HEK293 (cell line): ENCODE measurements at regions not wholly inside any gene's neighbourhood (a gene's known extent, or its start where the extent isn't known, plus 50 kb on each side); places are given as distances from the start of the nearest gene placed in this dataset.

Experiments used
- CTCF ChIA-PET: fragments of 350-600 bp; formaldehyde crosslinking; extraction: SDS; loops from one replicate; lab custom pipeline; 2021; ENCODE audit warnings: antibody characterized with exemption; lab: Yijun Ruan, JAX
- POLR2A ChIA-PET: fragments of 300-600 bp; formaldehyde crosslinking; extraction: SDS; loops from one replicate; lab custom pipeline; 2020; ENCODE audit warnings: antibody characterized with exemption, inconsistent platforms; lab: Yijun Ruan, JAX
- H3K27ac ChIP-seq: fragments of 200-500 bp; sonication (Bioruptor generic); 2 replicates; pipeline ENCODE4 v1.5.1; 2014; ENCODE audit warnings: low read depth, low read length, control low read depth, inconsistent platforms; ENCODE audit errors: extremely low read depth
- H3K36me3 ChIP-seq, 2 experiments: fragments of 200-500 bp in 1 of 2; sonication (Bioruptor generic) in 1 of 2; 1 replicate in 1 of 2; 2 replicates in 1 of 2; pipeline ENCODE4 v1.5.1; 2014 to 2017; ENCODE audit warnings: inconsistent platforms in 2 of 2, low read length in 2 of 2; ENCODE audit not compliant: control insufficient read depth in 2 of 2, insufficient read depth in 1 of 2
- H3K4me1 ChIP-seq: fragments of 200-500 bp; sonication (Bioruptor generic); 2 replicates; pipeline ENCODE4 v1.5.1; 2014; ENCODE audit warnings: mild to moderate bottlenecking, low read length, inconsistent platforms; ENCODE audit not compliant: control insufficient read depth, insufficient read depth
- H3K4me3 ChIP-seq: 2 replicates; pipeline ENCODE4 v1.5.1; 2011; ENCODE audit warnings: low read depth, mild to moderate bottlenecking, control low read depth, low read length, moderate library complexity
- H3K9me3 ChIP-seq: fragments of 200-500 bp; sonication (Bioruptor generic); 2 replicates; pipeline ENCODE4 v1.5.1; 2014; ENCODE audit warnings: low read depth, low read length, inconsistent platforms; ENCODE audit not compliant: control insufficient read depth, insufficient read depth
- CTCF ChIP-seq: fragments of 450-650 bp; formaldehyde crosslinking; IDR thresholded peaks from 2 replicates; pipeline ENCODE4 v1.5.1; 2016; ENCODE audit warnings: missing biosample characterization, missing genetic modification characterization
- GLIS2 ChIP-seq: fragments of 450-650 bp; formaldehyde crosslinking; IDR thresholded peaks from 2 replicates; pipeline ENCODE4 v1.5.1; 2016; ENCODE audit warnings: missing biosample characterization, missing genetic modification characterization
- HIC1 ChIP-seq: fragments of 450-650 bp; formaldehyde crosslinking; IDR thresholded peaks from 2 replicates; pipeline ENCODE4 v1.5.1; 2016; ENCODE audit warnings: missing biosample characterization, missing genetic modification characterization
- ZBTB8A ChIP-seq: fragments of 450-650 bp; formaldehyde crosslinking; IDR thresholded peaks from 2 replicates; pipeline ENCODE4 v1.5.1; 2016; ENCODE audit warnings: missing biosample characterization, missing genetic modification characterization
- ZFHX2 ChIP-seq: fragments of 450-650 bp; formaldehyde crosslinking; conservative IDR thresholded peaks from 2 replicates; pipeline ENCODE4 v1.5.1; 2016; ENCODE audit warnings: missing biosample characterization, missing genetic modification characterization
- ZNF121 ChIP-seq: fragments of 450-650 bp; formaldehyde crosslinking; IDR thresholded peaks from 2 replicates; pipeline ENCODE4 v1.5.1; 2016; ENCODE audit warnings: missing biosample characterization, missing genetic modification characterization
- ZNF148 ChIP-seq: fragments of 450-650 bp; formaldehyde crosslinking; IDR thresholded peaks from 2 replicates; pipeline ENCODE4 v1.5.0; 2017; ENCODE audit warnings: missing biosample characterization, missing genetic modification characterization, borderline replicate concordance
- ZNF19 ChIP-seq: fragments of 450-650 bp; formaldehyde crosslinking; IDR thresholded peaks from 2 replicates; pipeline ENCODE4; 2016; ENCODE audit warnings: missing biosample characterization, missing genetic modification characterization, low read depth
- ZNF221 ChIP-seq: fragments of 450-650 bp; formaldehyde crosslinking; IDR thresholded peaks from 2 replicates; pipeline ENCODE4 v1.5.1; 2017; ENCODE audit warnings: missing biosample characterization, missing genetic modification characterization, borderline replicate concordance
- ZNF239 ChIP-seq: fragments of 450-650 bp; formaldehyde crosslinking; IDR thresholded peaks from 2 replicates; pipeline ENCODE4 v1.5.1; 2016; ENCODE audit warnings: missing biosample characterization, missing genetic modification characterization
- ZNF335 ChIP-seq: fragments of 450-650 bp; formaldehyde crosslinking; conservative IDR thresholded peaks from 2 replicates; pipeline ENCODE4 v1.5.1; 2016; ENCODE audit warnings: missing biosample characterization, missing genetic modification characterization
- ZNF354C ChIP-seq: fragments of 450-650 bp; formaldehyde crosslinking; IDR thresholded peaks from 2 replicates; pipeline ENCODE4 v1.5.1; 2016; ENCODE audit warnings: missing biosample characterization, missing genetic modification characterization, low read depth, borderline replicate concordance
- ZNF366 ChIP-seq: fragments of 450-650 bp; formaldehyde crosslinking; conservative IDR thresholded peaks from 2 replicates; pipeline ENCODE4 v1.5.1; 2016; ENCODE audit warnings: missing biosample characterization, missing genetic modification characterization
- ZNF423 ChIP-seq: fragments of 450-650 bp; formaldehyde crosslinking; IDR thresholded peaks from 2 replicates; pipeline ENCODE4 v1.5.1; 2016; ENCODE audit warnings: missing biosample characterization, missing genetic modification characterization
- ZNF530 ChIP-seq: fragments of 450-650 bp; formaldehyde crosslinking; IDR thresholded peaks from 2 replicates; pipeline ENCODE4 v1.5.1; 2016; ENCODE audit warnings: low read depth, missing biosample characterization, missing genetic modification characterization
- ZNF670 ChIP-seq: fragments of 450-650 bp; formaldehyde crosslinking; IDR thresholded peaks from 2 replicates; pipeline ENCODE4 v1.5.1; 2016; ENCODE audit warnings: missing biosample characterization, missing genetic modification characterization, low read depth
- TF ChIP-seq, protein P1 (sequence below): fragments of 450-650 bp; formaldehyde crosslinking; optimal IDR thresholded peaks from 2 replicates; pipeline ENCODE3; 2016; ENCODE audit warnings: missing biosample characterization, mild to moderate bottlenecking, missing genetic modification characterization
- TF ChIP-seq, protein P2 (sequence below): fragments of 450-650 bp; formaldehyde crosslinking; IDR thresholded peaks from 2 replicates; pipeline ENCODE4 v1.5.1; 2016; ENCODE audit warnings: missing biosample characterization, missing genetic modification characterization

GRCh38 chr3:10707400-10708215 lies 108.4 kb upstream of the SLC6A11 start:
- Histone ChIP-seq H3K36me3 (no peaks in the 10 kb centered on the region), H3K4me3 (peak overlapping the region; percentile 39), H3K27ac (no peak overlapping the region), H3K4me1 (peaks cover 3% of the 10 kb centered on the region; the same call in 1 of the 2 replicates), H3K9me3 (no peaks in the 10 kb centered on the region)
- POLR2A ChIA-PET = no interaction called here
- no peak for TF ChIP-seq ZNF148
- TF ChIP-seq ZNF366 (tag by site-specific recombination) = no peak
- peak; percentile 62 for TF ChIP-seq ZNF335
- peak; percentile 64; the same call in 1 of the 2 replicates for TF ChIP-seq GLIS2
- TF ChIP-seq, protein P1, sequence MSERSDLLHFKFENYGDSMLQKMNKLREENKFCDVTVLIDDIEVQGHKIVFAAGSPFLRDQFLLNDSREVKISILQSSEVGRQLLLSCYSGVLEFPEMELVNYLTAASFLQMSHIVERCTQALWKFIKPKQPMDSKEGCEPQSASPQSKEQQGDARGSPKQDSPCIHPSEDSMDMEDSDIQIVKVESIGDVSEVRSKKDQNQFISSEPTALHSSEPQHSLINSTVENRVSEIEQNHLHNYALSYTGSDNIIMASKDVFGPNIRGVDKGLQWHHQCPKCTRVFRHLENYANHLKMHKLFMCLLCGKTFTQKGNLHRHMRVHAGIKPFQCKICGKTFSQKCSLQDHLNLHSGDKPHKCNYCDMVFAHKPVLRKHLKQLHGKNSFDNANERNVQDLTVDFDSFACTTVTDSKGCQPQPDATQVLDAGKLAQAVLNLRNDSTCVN (tag by site-specific recombination) = peak; percentile 50
- TF ChIP-seq, protein P2, sequence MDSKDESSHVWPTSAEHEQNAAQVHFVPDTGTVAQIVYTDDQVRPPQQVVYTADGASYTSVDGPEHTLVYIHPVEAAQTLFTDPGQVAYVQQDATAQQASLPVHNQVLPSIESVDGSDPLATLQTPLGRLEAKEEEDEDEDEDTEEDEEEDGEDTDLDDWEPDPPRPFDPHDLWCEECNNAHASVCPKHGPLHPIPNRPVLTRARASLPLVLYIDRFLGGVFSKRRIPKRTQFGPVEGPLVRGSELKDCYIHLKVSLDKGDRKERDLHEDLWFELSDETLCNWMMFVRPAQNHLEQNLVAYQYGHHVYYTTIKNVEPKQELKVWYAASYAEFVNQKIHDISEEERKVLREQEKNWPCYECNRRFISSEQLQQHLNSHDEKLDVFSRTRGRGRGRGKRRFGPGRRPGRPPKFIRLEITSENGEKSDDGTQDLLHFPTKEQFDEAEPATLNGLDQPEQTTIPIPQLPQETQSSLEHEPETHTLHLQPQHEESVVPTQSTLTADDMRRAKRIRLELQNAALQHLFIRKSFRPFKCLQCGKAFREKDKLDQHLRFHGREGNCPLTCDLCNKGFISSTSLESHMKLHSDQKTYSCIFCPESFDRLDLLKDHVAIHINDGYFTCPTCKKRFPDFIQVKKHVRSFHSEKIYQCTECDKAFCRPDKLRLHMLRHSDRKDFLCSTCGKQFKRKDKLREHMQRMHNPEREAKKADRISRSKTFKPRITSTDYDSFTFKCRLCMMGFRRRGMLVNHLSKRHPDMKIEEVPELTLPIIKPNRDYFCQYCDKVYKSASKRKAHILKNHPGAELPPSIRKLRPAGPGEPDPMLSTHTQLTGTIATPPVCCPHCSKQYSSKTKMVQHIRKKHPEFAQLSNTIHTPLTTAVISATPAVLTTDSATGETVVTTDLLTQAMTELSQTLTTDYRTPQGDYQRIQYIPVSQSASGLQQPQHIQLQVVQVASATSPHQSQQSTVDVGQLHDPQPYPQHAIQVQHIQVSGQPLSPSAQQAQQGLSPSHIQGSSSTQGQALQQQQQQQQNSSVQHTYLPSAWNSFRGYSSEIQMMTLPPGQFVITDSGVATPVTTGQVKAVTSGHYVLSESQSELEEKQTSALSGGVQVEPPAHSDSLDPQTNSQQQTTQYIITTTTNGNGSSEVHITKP (tag by site-specific recombination) = 0 out of 2 replicates have a peak, but pooled peaks have one; percentile 33
- peak; percentile 81 for TF ChIP-seq ZBTB8A
- no peak for TF ChIP-seq ZNF423 (tag by site-specific recombination)
- TF ChIP-seq CTCF (tag by site-specific recombination) = peak; percentile 36; the same call in 1 of the 2 replicates
- peak; percentile 26; the same call in 1 of the 2 replicates for TF ChIP-seq ZFHX2
- CTCF ChIA-PET = interaction anchor here (0.6 to 1.0 kb wide), 3 partner anchors 8 to 1059 kb away, joined by 3 read pairs; partner anchors contain the start of gene MTMR14

DNA sequence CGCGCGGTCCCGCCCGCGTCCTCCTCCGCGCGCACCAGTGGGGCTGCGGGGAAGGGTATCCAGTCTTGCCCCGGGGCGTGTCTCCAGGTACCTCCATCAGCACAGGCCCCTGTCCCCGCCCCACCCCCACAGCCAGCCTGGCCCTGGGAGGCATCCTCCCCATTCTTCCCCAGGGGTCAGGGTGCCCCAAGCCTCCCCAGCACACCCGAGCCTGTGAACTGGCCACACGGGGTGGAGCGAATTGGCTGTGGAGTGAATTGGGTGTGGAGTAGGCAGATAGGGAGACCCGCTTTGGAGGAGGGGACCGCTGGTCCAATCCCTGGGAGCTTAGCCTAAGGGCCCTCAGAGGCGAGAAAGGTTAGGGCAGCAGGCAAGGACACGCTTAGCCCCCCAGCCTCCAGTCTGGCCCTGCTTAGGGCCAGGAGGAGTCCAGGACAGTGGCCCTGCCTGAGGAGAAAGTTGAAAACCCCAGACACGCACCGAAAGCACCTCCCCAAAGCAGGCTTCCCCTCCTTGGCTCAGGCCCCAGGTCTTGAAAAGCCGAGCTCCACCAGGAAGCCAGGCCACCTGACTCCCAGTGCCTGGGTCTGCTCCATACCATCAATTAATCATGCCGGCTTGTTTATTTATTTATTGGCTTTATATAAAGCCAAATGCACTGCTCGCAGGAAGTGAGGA lies 107.7 kb upstream of the SLC6A11 start:
- no peak overlapping the region for H3K27ac ChIP-seq
- ChIA-PET POLR2A (no interaction called here), CTCF (interaction anchor here (1.9 kb wide), 1 partner anchor 30 kb away, joined by 5 read pairs; no protein-coding TSS in a partner anchor)
- no peaks in the 10 kb centered on the region for H3K36me3 ChIP-seq
- H3K4me3 ChIP-seq = no peak overlapping the region; the same call in 1 of the 2 replicates
- peaks cover 3% of the 10 kb centered on the region; the same call in 1 of the 2 replicates for H3K4me1 ChIP-seq
- H3K9me3 ChIP-seq = no peaks in the 10 kb centered on the region
- TF ChIP-seq HIC1 (tag by site-specific recombination) (no peak), ZNF354C (tag by site-specific recombination) (no peak), ZNF530 (tag by site-specific recombination) (no peak), ZNF121 (tag by site-specific recombination) (no peak), ZNF239 (tag by site-specific recombination) (no peak), ZNF19 (tag by site-specific recombination) (no peak), ZNF148 (no peak), ZNF670 (no peak), ZNF221 (no peak)
